IMR-90 (cell line): ENCODE measurements at regions not wholly inside any gene's neighbourhood (a gene's known extent, or its start where the extent isn't known, plus 50 kb on each side); places are given as distances from the start of the nearest gene placed in this dataset.
A peak's percentile ranks its signal among the peaks of the same experiment; 100 is the strongest.

Experiments used
- ATAC-seq: fragments of 200-7000 bp; cut with Tn5 transposase; 2 replicates; pipeline ENCODE4 v1.9.1; 2020; ENCODE audit warnings: low read depth, mild to moderate bottlenecking, moderate library complexity
- BruUV-seq: library from RNA; stranded (reverse); fragments of 400-500 nt; replicated peaks from 2 replicates; lab custom pipeline; 2021; lab: Mats Ljungman, UMichigan
- CTCF ChIA-PET: fragments of 300-600 bp; formaldehyde crosslinking; extraction: SDS; loops from one replicate; lab custom pipeline; 2021; ENCODE audit warnings: antibody characterized with exemption; lab: Yijun Ruan, JAX
- POLR2A ChIA-PET: fragments of 300-600 bp; sonication (Branson Sonifier 250); formaldehyde crosslinking; loops from one replicate; lab custom pipeline; 2022; ENCODE audit warnings: antibody characterized with exemption; ENCODE audit not compliant: unreplicated experiment; lab: Charles Lee
- DNase-seq: peaks from one replicate; pipeline ENCODE4 v3.0.0; 2013
- H2AFZ ChIP-seq: replicated peaks from 2 replicates; pipeline ENCODE3; 2013; ENCODE audit warnings: low read length, mild to moderate bottlenecking; ENCODE audit not compliant: poor library complexity
- H2AK5ac ChIP-seq: 2 replicates; pipeline ENCODE4 v1.6.1; 2013; ENCODE audit warnings: low read depth, low read length, inconsistent platforms
- H2AK9ac ChIP-seq: replicated peaks from 2 replicates; pipeline ENCODE3; 2013; ENCODE audit warnings: mild to moderate bottlenecking, low read depth, low read length, moderate library complexity; ENCODE audit not compliant: poor library complexity
- H2BK120ac ChIP-seq: 2 replicates; pipeline ENCODE4 v1.6.1; 2013; ENCODE audit warnings: low read depth, low read length, inconsistent platforms
- H2BK15ac ChIP-seq: 3 replicates; pipeline ENCODE4 v1.6.1; 2013; ENCODE audit warnings: low read depth, low read length, inconsistent platforms
- H2BK20ac ChIP-seq: 2 replicates; pipeline ENCODE4 v1.6.1; 2013; ENCODE audit warnings: low read depth, mild to moderate bottlenecking, inconsistent platforms, low read length, moderate library complexity
- H2BK5ac ChIP-seq: 2 replicates; pipeline ENCODE4 v1.6.1; 2013; ENCODE audit warnings: mild to moderate bottlenecking, low read depth, low read length, inconsistent platforms; ENCODE audit not compliant: poor library complexity, severe bottlenecking
- H3K14ac ChIP-seq: replicated peaks from 2 replicates; pipeline ENCODE4 v1.6.1; 2013; ENCODE audit warnings: low read depth, low read length, inconsistent platforms
- H3K18ac ChIP-seq: 2 replicates; pipeline ENCODE4 v1.6.1; 2013; ENCODE audit warnings: low read depth, low read length, control low read depth
- H3K23ac ChIP-seq: 2 replicates; pipeline ENCODE4 v1.6.1; 2013; ENCODE audit warnings: low read depth, low read length, inconsistent platforms
- H3K27ac ChIP-seq: 2 replicates; pipeline ENCODE4 v1.5.1; 2013; ENCODE audit warnings: mild to moderate bottlenecking, control low read depth, low read length; ENCODE audit not compliant: insufficient read depth
- H3K27me3 ChIP-seq: 2 replicates; pipeline ENCODE4 v1.6.1; 2013; ENCODE audit warnings: low read length; ENCODE audit not compliant: control insufficient read depth, insufficient read depth
- H3K36me3 ChIP-seq: 2 replicates; pipeline ENCODE4 v1.6.1; 2013; ENCODE audit warnings: low read length, mixed read lengths; ENCODE audit not compliant: control insufficient read depth, insufficient read depth
- H3K4ac ChIP-seq: 2 replicates; pipeline ENCODE4 v1.6.1; 2013; ENCODE audit warnings: low read depth, low read length, inconsistent platforms
- H3K4me1 ChIP-seq: 2 replicates; pipeline ENCODE4 v1.6.1; 2013; ENCODE audit warnings: low read length, mixed read lengths; ENCODE audit not compliant: control insufficient read depth, insufficient read depth
- H3K4me2 ChIP-seq: 2 replicates; pipeline ENCODE4 v1.6.1; 2013; ENCODE audit warnings: low read depth, mild to moderate bottlenecking, control low read depth, low read length, moderate library complexity
- H3K4me3 ChIP-seq: 2 replicates; pipeline ENCODE4 v1.5.1; 2013; ENCODE audit warnings: low read depth, mild to moderate bottlenecking, control low read depth, low read length, moderate library complexity; ENCODE audit not compliant: insufficient read depth
- H3K56ac ChIP-seq: 2 replicates; pipeline ENCODE4 v1.6.1; 2013; ENCODE audit warnings: low read length, inconsistent platforms; ENCODE audit not compliant: insufficient read depth; ENCODE audit errors: extremely low read depth
- H3K79me1 ChIP-seq, 2 experiments: 2 replicates each; pipeline ENCODE4 v1.6.1; 2013; ENCODE audit warnings: low read length in 2 of 2, inconsistent platforms in 1 of 2, low read depth in 1 of 2
- H3K9ac ChIP-seq: 2 replicates; pipeline ENCODE4 v1.6.1; 2013; ENCODE audit warnings: low read depth, low read length, control low read depth
- H3K9me1 ChIP-seq: 2 replicates; pipeline ENCODE4 v1.6.1; 2013; ENCODE audit warnings: low read length, inconsistent platforms; ENCODE audit not compliant: insufficient read depth
- H3K9me3 ChIP-seq: 2 replicates; pipeline ENCODE4 v1.6.1; 2013; ENCODE audit warnings: low read length; ENCODE audit not compliant: control insufficient read depth, insufficient read depth
- H4K20me1 ChIP-seq: 2 replicates; pipeline ENCODE4 v1.6.1; 2013; ENCODE audit warnings: low read length, inconsistent platforms; ENCODE audit not compliant: insufficient read depth
- H4K5ac ChIP-seq: 2 replicates; pipeline ENCODE4 v1.6.1; 2013; ENCODE audit warnings: mild to moderate bottlenecking, low read depth, low read length, control low read depth
- H4K8ac ChIP-seq, 2 experiments: 2 replicates each; pipeline ENCODE4 v1.6.1; 2013; ENCODE audit warnings: low read depth in 2 of 2, low read length in 2 of 2, control low read depth in 1 of 2, inconsistent platforms in 1 of 2
- H4K91ac ChIP-seq: 2 replicates; pipeline ENCODE4 v1.6.1; 2013; ENCODE audit warnings: low read depth, low read length, inconsistent platforms; ENCODE audit not compliant: insufficient read depth
- BHLHE40 ChIP-seq: fragments of 150-350 bp; IDR thresholded peaks from 2 replicates; pipeline ENCODE4 v1.6.1; 2016; ENCODE audit warnings: mild to moderate bottlenecking, low read depth, low read length
- CEBPB ChIP-seq: IDR thresholded peaks from 2 replicates; pipeline ENCODE4 v1.6.1; 2012; ENCODE audit warnings: low read depth, low read length, improper control_type of control experiment
- CHD1 ChIP-seq: IDR thresholded peaks from 2 replicates; pipeline ENCODE4 v1.6.1; 2012; ENCODE audit warnings: low read depth, low read length, improper control_type of control experiment
- CTCF ChIP-seq: conservative IDR thresholded peaks from 2 replicates; pipeline ENCODE4 v1.5.1; 2012; ENCODE audit warnings: mild to moderate bottlenecking, low read depth, low read length, improper control_type of control experiment
- ELK1 ChIP-seq: fragments of 150-350 bp; IDR thresholded peaks from 2 replicates; pipeline ENCODE4 v1.6.1; 2016; ENCODE audit warnings: low read depth, mild to moderate bottlenecking, low read length, moderate library complexity, borderline replicate concordance
- FOS ChIP-seq: fragments of 150-350 bp; IDR thresholded peaks from 2 replicates; pipeline ENCODE4 v1.6.1; 2016; ENCODE audit warnings: low read depth, low read length
- MAFK ChIP-seq: IDR thresholded peaks from 2 replicates; pipeline ENCODE4 v1.6.1; 2012; ENCODE audit warnings: low read depth, low read length, improper control_type of control experiment
- MXI1 ChIP-seq: IDR thresholded peaks from 2 replicates; pipeline ENCODE4 v1.6.1; 2012; ENCODE audit warnings: low read depth, mild to moderate bottlenecking, low read length, moderate library complexity, borderline replicate concordance
- NFE2L2 ChIP-seq: fragments of 150-350 bp; IDR thresholded peaks from 2 replicates; pipeline ENCODE4 v1.6.1; 2016; ENCODE audit warnings: low read depth, mild to moderate bottlenecking, low read length
- POLR2A ChIP-seq: IDR thresholded peaks from 2 replicates; pipeline ENCODE4 v1.6.1; 2012; ENCODE audit warnings: mild to moderate bottlenecking, low read depth, low read length
- RCOR1 ChIP-seq: IDR thresholded peaks from 2 replicates; pipeline ENCODE4 v1.6.1; 2012; ENCODE audit warnings: mild to moderate bottlenecking, low read length, improper control_type of control experiment; ENCODE audit not compliant: insufficient replicate concordance
- RFX5 ChIP-seq: IDR thresholded peaks from 2 replicates; pipeline ENCODE4 v1.8.0; 2012; ENCODE audit warnings: low read depth, mild to moderate bottlenecking, low read length, moderate library complexity
- SMC3 ChIP-seq: fragments of 150-350 bp; IDR thresholded peaks from 2 replicates; pipeline ENCODE4 v1.6.1; 2016; ENCODE audit warnings: low read depth, mild to moderate bottlenecking, antibody characterized with exemption, low read length, moderate library complexity
- WGBS, 2 experiments: methylation state at CpG; one replicate each; pipeline versions ENCODE4 v1.1.5 to v1.1.7; 2013; ENCODE audit warnings: missing lambda C conversion rate in 2 of 2; ENCODE audit not compliant: insufficient read length in 1 of 2; ENCODE audit errors: extremely low coverage in 2 of 2; 5-methylcytosine and 5-hydroxymethylcytosine counted together
- dilution Hi-C: fragments of 300-500 bp; cut with HindIII; formaldehyde crosslinking; loops from one replicate; pipeline ENCODE4 v1.14.3; 2018; ENCODE audit warnings: low sequenced_read_pairs; ENCODE audit not compliant: unreplicated experiment
- in situ Hi-C: fragments of 300-500 bp; cut with MboI; formaldehyde crosslinking; loops from 3 replicates; pipeline ENCODE4 v1.14.3; 2019; ENCODE audit warnings: low sequenced_read_pairs, inconsistent platforms, mixed read lengths
- intact Hi-C: fragments of 100-400 bp; cut with micrococcal nuclease; formaldehyde crosslinking; loops from 2 replicates; pipeline ENCODE4 v1.10.0; 2022
- TF ChIP-seq, protein P1 (sequence below): fragments of 150-350 bp; IDR thresholded peaks from 2 replicates; pipeline ENCODE4 v1.6.1; 2017; ENCODE audit warnings: mild to moderate bottlenecking, antibody characterized with exemption, low read length, low read depth

DNA sequence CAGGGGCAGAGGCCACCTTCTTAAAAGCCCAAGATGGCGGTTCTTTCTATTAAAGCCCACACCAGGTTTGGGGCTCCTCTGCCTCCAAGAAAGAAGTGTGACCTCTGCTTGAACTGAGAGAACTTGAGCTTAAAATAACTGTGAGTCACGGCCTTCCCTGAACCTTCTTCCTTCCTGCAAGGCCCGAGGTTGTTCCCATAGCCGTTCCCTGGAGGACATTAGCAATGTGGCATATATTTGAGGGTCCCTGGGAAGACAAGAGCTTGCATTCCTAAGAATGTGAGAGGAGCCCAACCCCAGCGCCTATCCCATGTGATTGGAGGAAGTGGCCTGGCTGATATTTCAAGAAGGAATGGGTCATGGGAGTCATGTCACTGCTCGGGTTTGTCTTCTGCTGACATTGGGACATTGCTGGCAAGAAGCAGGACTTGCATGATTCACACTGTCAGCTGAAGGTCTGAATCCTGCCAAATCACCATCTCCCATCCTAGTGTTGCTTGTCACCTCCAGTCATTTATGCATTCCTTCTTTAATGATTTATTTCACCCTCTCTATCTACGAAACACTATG, 168.1 kb downstream of the TRIB2 start:
- H3K4me2 ChIP-seq, result no peak overlapping the region
- CTCF ChIA-PET, result interaction anchor here (1.2 to 1.3 kb wide), 2 partner anchors 11 to 16 kb away, joined by 3 to 4 read pairs; no protein-coding TSS in a partner anchor
- H2BK120ac ChIP-seq, result peak overlapping the region; percentile 82
- BruUV-seq, result no TSS peak
- H3K56ac ChIP-seq, result no peak overlapping the region
- dilution Hi-C loops (no loop called here), in situ Hi-C loops (no loop called here), intact Hi-C loops (no loop called here)
- 0 out of 2 replicates have a peak overlapping the region, but pooled peaks have one; percentile 12 for H4K91ac ChIP-seq
- POLR2A ChIA-PET, result no interaction called here
- no peak overlapping the region for H2BK5ac ChIP-seq
- H3K18ac ChIP-seq, result peak overlapping the region; percentile 14; the same call in 1 of the 2 replicates
- no peaks in the 10 kb centered on the region for H3K79me1 ChIP-seq
- H2AK5ac ChIP-seq, result no peak overlapping the region
- no CpG with 5 or more reads among the region's 7 CpGs for WGBS, 2 experiments
- no peaks in the 10 kb centered on the region for H3K36me3 ChIP-seq
- no peak overlapping the region for H3K4me3 ChIP-seq
- no peak for TF ChIP-seq NFE2L2
- no peak for TF ChIP-seq RCOR1
- TF ChIP-seq CHD1, result no peak
- TF ChIP-seq MAFK, result no peak
- no peak for TF ChIP-seq CEBPB
- no peak for TF ChIP-seq CTCF
- TF ChIP-seq, protein P1, sequence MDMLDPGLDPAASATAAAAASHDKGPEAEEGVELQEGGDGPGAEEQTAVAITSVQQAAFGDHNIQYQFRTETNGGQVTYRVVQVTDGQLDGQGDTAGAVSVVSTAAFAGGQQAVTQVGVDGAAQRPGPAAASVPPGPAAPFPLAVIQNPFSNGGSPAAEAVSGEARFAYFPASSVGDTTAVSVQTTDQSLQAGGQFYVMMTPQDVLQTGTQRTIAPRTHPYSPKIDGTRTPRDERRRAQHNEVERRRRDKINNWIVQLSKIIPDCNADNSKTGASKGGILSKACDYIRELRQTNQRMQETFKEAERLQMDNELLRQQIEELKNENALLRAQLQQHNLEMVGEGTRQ, result no peak
- no peak for TF ChIP-seq FOS
- TF ChIP-seq RFX5, result no peak
- no peak for TF ChIP-seq SMC3
- no peak for TF ChIP-seq ELK1
- no peak for TF ChIP-seq POLR2A
- no peak for TF ChIP-seq MXI1
- TF ChIP-seq BHLHE40, result no peak
- peaks cover 5% of the 10 kb centered on the region for H3K9me1 ChIP-seq
- no peaks in the 10 kb centered on the region for H3K9me3 ChIP-seq
- no peak overlapping the region for H4K5ac ChIP-seq
- H3K23ac ChIP-seq, result no peak overlapping the region
- H3K9ac ChIP-seq, result no peak overlapping the region
- no peak overlapping the region for H2BK20ac ChIP-seq
- peak overlapping the region; percentile 10; the same call in 1 of the 2 replicates for H3K14ac ChIP-seq
- DNase-seq (peak; percentile 54), ATAC-seq (peak; percentile 62)
- H3K4ac ChIP-seq, result peak overlapping the region; percentile 63; the same call in 1 of the 2 replicates
- peak overlapping the region; percentile 76 for H2AFZ ChIP-seq
- H3K27me3 ChIP-seq, result no peaks in the 10 kb centered on the region
- no peaks in the 10 kb centered on the region for H4K20me1 ChIP-seq
- H2AK9ac ChIP-seq, result no peak overlapping the region
- H3K4me1 ChIP-seq, result peaks cover 6% of the 10 kb centered on the region
- no peak overlapping the region for H2BK15ac ChIP-seq
- peak overlapping the region in 1 of 2 experiments; percentile 37; a peak in 1 of 4 replicates for H4K8ac ChIP-seq
- H3K27ac ChIP-seq, result no peak overlapping the region
